ENCODE measurements at regions not wholly inside any gene's neighbourhood (a gene's known extent, or its start where the extent isn't known, plus 50 kb on each side); places are given as distances from the start of the nearest gene placed in this dataset.
"Not testable (repeated sequence)": the region's sequence is repeated elsewhere in the genome, so short reads cannot be mapped to it uniquely, and the experiment has no call there.

DNA sequence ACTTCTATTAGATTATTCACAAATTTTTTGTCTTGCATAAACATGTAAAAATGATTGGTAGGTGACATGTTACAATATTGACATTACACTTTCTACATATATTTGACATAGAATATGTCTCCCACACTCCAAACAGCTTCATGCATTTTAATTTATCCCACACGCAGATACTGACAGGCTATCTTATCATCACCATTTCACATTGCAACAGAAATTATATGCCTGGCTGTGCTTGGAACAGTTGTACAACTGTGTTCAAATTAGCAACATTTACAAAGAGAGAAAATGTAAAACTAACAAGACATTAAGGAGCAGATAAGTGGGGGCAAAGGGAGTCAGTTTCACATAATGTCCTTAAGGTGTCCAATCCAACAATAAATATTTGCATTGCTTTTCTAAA, 1208.5 kb downstream of the NSUN3 start:
- no peak for DNase-seq (ENCODE audit: low spot score)

DNA sequence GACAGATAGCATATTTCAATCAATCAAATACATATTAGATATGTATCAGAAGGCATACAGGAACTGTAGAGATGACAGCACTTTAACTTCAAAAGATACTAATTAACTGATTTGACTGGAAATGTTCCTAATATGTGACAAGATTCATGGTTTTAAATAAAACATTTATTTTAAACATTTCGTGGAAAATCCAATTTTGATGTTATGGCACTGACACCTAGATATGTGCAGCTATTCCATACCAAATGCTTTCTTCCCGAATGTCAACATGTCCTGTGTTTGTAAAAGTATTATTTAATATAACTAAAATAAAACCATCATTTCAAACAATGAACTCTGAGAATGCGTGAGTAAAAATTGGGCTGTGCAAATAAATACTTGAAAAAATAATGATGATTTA, 1209.3 kb downstream of the NSUN3 start:
- DNase-seq (ENCODE audit: low spot score), result no peak

- DNase-seq (ENCODE audit: low spot score), result no peak
These were observed 1209.9 kb downstream of the NSUN3 start for GRCh38 chr3:95272781-95273180.

GRCh38 chr3:95277613-95278012, 1214.8 kb downstream of the NSUN3 start:
- DNase-seq (ENCODE audit: low spot score), result no peak

DNA sequence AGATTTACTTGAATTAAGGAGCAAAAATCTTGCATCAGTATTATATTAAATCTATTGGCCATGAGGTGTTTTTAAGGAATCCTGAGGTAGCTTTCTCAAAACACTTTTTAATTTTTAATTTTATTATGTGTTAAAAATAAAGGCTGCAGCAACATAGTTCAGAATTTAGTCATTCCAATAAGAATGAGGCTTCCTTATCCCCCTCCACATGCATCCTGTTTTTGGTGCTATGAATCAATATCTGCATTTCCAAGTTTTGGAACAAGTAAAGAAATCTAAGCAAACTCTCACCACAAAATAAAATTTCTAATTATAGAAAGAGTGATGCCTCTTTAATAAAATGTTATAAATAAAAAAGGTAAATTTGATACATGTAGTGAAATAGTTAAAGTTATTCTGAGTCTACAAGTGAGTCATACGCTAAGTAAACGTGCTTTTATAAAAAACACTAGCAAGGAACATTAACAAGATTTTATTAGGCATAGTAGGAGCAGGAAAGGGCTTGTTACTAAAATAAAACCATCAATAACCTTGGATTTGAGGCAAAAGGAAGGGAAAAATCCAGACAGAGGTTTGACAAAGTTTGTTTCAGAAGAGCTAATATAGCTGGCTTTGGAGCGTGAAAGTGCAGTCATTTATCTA, 1218.0 kb downstream of the NSUN3 start:
- DNase-seq (ENCODE audit: low spot score), result no peak

GRCh38 chr3:95289295-95289694, 1226.4 kb downstream of the NSUN3 start:
- DNase-seq (ENCODE audit: low spot score), result peak; percentile 17

- DNase-seq (ENCODE audit: low spot score), result no peak
These were observed 1234.7 kb downstream of the NSUN3 start for GRCh38 chr3:95297581-95297980.

DNA sequence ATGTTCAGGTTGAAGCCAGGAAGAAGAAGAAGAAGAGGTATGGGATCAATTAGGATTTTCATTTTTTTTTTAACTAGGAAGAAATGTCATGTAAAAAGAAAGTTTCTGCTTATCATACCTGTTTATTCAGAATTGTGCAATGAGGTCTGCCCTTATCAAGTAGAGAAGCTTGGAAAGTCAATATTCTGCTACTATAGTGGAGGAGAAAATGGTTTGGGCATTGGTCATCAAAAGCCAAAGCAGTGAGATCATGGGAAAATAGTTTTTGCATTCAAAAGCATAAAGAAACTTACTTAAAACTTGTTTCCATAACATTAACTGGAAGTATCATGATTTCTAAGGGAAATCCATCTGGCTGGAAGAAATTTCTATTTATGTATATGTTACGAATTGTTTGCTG, 1239.2 kb downstream of the NSUN3 start:
- no peak for DNase-seq (ENCODE audit: low spot score)

DNA sequence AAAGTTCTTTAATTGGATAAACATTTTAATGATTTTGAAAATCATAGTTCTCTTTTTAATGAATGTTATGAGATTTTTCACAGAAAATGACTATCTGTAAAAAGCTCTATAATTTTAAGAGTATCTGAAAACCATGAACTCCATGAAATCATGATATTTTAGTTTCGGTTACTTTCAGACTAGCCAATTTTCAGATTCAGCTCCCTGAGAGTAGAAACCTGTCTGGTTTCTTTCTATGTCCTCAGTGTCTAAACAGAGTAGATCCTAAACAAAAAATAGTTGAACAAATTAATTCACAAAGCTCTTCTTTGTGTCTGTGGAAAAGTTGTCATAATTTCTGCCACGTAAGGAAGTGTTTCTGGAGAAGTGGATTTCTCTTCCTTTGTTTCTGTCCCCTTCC, 1247.7 kb downstream of the NSUN3 start:
- no peak for DNase-seq (ENCODE audit: low spot score)

DNA sequence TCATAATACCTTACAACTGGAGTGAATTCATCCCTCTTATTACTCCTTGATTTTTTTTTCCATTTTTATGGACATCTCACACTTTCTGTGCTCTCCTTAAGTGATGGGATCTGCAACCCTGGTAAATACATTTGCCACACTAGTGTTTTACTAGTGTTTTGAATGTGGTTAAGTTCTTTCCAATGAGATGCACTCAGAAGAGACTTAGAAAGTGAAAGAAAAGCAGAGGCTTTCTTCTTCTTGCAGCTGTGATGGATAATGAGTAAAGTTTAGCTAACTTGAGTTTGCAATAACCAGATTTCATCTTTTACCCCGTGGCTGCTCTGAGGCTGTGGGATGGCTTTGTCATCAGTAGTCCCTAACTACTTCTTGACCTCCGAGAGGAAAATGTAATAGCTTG, 1248.4 kb downstream of the NSUN3 start:
- DNase-seq (ENCODE audit: low spot score), result no peak

GRCh38 chr3:95312650-95313049, 1249.8 kb downstream of the NSUN3 start:
- DNase-seq (ENCODE audit: low spot score), result no peak

DNA sequence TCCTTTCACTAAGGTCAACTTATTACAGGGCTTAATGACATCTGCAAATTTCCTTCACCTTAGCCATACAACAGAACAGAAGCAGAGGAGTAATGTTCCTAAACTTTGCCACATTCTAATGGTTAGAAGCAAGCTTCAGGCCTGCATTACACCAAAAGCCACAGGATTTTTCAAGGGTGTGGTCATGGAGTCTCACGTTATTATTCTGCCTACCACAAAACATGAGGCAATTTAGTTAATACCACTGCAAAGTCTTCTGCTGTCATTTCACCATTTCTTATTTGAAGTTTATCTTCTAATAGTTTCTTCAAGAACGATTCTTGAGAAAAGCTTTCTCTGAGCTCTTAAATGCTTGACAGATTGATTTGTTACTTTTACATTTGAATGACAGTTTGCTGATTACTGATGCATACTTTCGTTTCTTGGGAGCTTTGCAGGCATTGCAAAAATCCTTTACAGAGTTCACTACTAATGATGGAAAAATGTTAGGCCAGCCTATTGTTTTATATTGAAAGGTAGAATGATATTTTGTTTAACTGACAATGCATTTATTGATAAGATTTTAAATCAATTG, 1257.1 kb downstream of the NSUN3 start:
- no peak for DNase-seq (ENCODE audit: low spot score)

GRCh38 chr3:95327478-95327877, 1264.6 kb downstream of the NSUN3 start:
- DNase-seq (ENCODE audit: low spot score), result no peak

DNA sequence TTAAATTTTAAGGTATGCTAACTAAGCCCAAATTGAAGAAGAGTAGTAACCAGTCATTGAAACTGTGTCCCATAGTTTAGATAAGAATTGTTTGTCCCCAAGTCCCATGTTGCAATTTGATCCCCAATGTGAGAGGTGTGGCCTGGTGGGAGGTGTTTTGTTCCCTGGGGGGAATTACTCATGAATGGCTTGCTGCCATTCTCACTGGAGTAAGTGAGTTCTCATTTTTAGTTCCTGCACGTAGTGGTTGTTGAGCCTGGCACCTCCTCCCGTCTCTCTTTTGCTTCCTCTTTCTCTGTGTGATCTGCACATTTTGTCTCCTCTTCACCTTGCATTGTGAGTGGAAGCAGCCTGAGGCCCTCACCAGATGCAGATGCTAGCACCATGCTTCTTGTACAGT, 1271.0 kb downstream of the NSUN3 start:
- DNase-seq (ENCODE audit: low spot score), result no peak

GRCh38 chr3:95334461-95334860, 1271.6 kb downstream of the NSUN3 start:
- no peak for DNase-seq (ENCODE audit: low spot score)

DNA sequence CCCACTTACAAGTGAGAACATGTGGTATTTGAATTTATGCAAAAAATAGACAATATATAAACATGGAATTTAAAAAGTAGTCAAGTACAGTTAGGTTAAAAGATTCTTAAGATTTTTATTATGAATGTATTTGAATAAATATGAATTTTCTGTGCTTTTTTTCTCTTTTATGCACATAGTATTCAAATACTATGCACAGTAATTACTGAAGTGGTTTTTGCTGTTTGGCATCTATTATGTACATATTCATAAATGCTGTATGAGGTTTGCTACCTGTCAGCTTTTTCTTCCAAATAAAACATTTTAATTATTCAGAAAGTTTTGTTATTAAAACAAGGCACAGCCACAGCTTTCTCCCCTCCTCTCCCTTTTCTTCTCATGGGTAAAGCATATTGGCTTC, 1272.7 kb downstream of the NSUN3 start:
- DNase-seq (ENCODE audit: low spot score), result no peak

DNA sequence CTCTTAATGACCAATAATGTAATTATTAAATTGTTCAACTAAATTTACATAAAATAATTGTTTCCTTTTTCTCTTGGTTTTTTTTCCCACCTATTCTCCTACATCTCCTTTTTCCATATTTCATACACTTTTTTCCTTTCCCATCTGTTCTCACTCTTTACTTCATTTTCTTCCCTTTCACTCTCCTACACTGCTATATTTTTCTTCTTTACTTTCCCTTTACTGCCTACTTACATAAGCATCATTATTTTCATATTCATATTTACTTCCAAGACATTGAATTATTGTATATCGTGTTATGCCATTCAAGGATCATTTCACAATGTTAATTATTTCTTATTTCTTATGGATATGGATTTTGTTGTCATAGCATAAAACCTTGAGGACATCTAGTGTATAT, 1275.6 kb downstream of the NSUN3 start:
- DNase-seq (ENCODE audit: low spot score), result no peak

GRCh38 chr3:95341314-95341713, 1278.5 kb downstream of the NSUN3 start:
- DNase-seq (ENCODE audit: low spot score), result no peak

- no peak for DNase-seq (ENCODE audit: low spot score)
These were observed 1280.4 kb downstream of the NSUN3 start for GRCh38 chr3:95343228-95343627.

GRCh38 chr3:95343767-95344166, 1280.9 kb downstream of the NSUN3 start:
- DNase-seq (ENCODE audit: low spot score), result no peak

GRCh38 chr3:95347936-95348335, 1285.1 kb downstream of the NSUN3 start:
- not testable (repeated sequence) for DNase-seq (ENCODE audit: low spot score)

DNA sequence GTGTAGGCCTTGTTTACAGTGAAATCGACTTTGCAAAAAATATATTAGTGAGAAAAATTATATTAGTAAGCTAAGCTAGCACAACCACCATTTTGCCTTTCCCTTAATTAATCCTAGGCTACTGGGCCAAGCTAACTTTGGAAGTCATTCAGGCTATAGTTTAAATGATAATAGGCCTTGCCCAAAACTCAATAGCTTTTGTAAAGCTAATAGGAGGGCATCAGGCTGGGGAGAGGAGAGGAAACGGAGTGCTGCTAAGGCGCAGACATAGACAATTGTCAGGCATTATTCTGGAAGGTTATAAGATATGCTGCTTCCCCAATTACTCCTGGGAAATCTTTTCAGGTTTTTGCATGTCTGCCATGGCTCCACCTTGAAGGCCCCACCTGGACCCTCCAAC, 1286.0 kb downstream of the NSUN3 start:
- no peak for DNase-seq (ENCODE audit: low spot score)

- no peak for DNase-seq (ENCODE audit: low spot score)
These were observed 1287.2 kb downstream of the NSUN3 start for GRCh38 chr3:95350049-95350448.

DNA sequence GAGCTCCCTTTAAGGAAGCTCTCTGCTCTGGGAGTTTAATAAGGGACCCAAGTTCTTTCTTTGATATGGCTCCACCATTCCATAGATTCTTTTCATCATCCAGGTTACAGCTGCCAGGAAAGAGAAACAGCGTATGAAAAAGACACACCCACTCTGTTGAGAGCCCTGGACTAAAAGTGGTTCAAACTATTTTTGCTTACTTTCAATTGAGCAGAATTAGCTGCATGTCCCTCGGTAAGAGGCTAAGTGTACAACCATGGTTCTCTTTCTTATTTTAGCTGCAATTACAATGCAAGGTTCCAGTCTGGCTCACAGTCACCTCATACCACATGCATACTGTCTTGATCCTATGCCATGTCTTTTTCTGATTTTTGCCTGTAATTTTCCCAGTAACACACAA, 1288.3 kb downstream of the NSUN3 start:
- DNase-seq (ENCODE audit: low spot score), result no peak
